ENCODE measurements at regions not wholly inside any gene's neighbourhood (a gene's known extent, or its start where the extent isn't known, plus 50 kb on each side); places are given as distances from the start of the nearest gene placed in this dataset.

DNA sequence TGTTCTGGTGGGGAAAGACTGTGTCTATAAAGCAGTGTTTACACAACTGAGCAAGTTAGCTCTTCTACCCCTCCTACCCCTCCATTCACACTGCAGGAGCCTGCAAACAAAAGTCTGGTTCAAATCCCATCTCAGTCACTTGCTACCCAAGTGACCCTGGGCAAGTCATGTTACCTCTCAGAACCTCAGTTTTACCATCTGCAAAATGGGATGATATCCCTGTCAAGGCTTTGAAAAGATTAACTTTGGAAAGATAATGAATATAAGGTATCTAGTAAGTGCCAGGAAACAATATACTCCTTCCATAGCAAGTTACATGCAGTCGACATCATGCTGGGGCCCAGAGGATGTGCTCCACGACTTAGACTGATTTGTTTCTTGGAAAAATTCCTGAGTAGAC lies 161.5 kb downstream of the SEC61B start:
- Histone ChIP-seq H2BK20ac (ENCODE audit: low read depth, low read length, poor library complexity, severe bottlenecking) (no peak overlapping the region), H2BK12ac (ENCODE audit: insufficient read length, low read depth, low read length) (no peak overlapping the region), H4K5ac (ENCODE audit: insufficient read length, low read depth, low read length) (no peak overlapping the region), H2BK120ac (ENCODE audit: low read depth, low read length, poor library complexity, severe bottlenecking) (no peak overlapping the region), H2BK15ac (ENCODE audit: low read depth, low read length) (no peak overlapping the region), H3K18ac (ENCODE audit: insufficient read length, low read depth, low read length) (no peak overlapping the region), H3K9ac (ENCODE audit: extremely low read depth, insufficient read length, low read length) (no peak overlapping the region), H3K79me1 (ENCODE audit: insufficient read depth, low read depth, low read length, poor library complexity, severe bottlenecking) (no peaks in the 10 kb centered on the region), H3K56ac (ENCODE audit: insufficient read length, low read depth, low read length) (no peak overlapping the region), H2AFZ (ENCODE audit: low read length) (no peak overlapping the region), H3K14ac (ENCODE audit: insufficient read depth, low read length) (no peak overlapping the region), H3K4ac (ENCODE audit: low read depth, low read length) (no peak overlapping the region), H2BK5ac (ENCODE audit: insufficient read length, low read length) (no peak overlapping the region), H3K27me3 (ENCODE audit: insufficient read depth, low read length) (no peaks in the 10 kb centered on the region), H3K4me2 (ENCODE audit: insufficient read depth, insufficient read length, low read length) (no peak overlapping the region), H3K79me2 (ENCODE audit: insufficient read depth, low read length) (no peaks in the 10 kb centered on the region), H4K91ac (ENCODE audit: insufficient read length, low read depth, low read length) (no peak overlapping the region), H2AK5ac (ENCODE audit: insufficient read length, low read length) (no peak overlapping the region), H3K23me2 (ENCODE audit: insufficient read length, low read depth, low read length, poor library complexity, severe bottlenecking) (no peaks in the 10 kb centered on the region), H4K20me1 (ENCODE audit: control insufficient read depth, insufficient read depth, insufficient read length) (no peaks in the 10 kb centered on the region), H3K23ac (ENCODE audit: insufficient read length, low read depth, low read length) (no peak overlapping the region), H3K4me1 (ENCODE audit: insufficient read depth, low read length) (no peaks in the 10 kb centered on the region; the same call in 1 of the 2 replicates), H4K8ac (replicated peaks; ENCODE audit: insufficient read length, low read depth, low read length) (no peak overlapping the region), H3K9me3 (ENCODE audit: control insufficient read depth, low read depth, low read length) (no peaks in the 10 kb centered on the region), H3T11ph (ENCODE audit: low read length) (no peak overlapping the region), H3K27ac (ENCODE audit: insufficient read length, low read depth, low read length) (no peak overlapping the region)
- WGBS (ENCODE audit: extremely low coverage, insufficient read length, low lambda C conversion rate): no CpG with 5 or more reads among the region's 2 CpGs
- no peaks in the 10 kb centered on the region for H3K36me3 Mint-ChIP-seq (ENCODE audit: insufficient read depth in 1 of 3, low read depth in 3 of 3)
- peaks cover 6 to 8% of the 10 kb centered on the region in 2 experiments for H3K4me1 Mint-ChIP-seq
- no peaks in the 10 kb centered on the region for H3K27me3 Mint-ChIP-seq (ENCODE audit: low read depth)
- no peak overlapping the region for H3K4me3 Mint-ChIP-seq
- no peak for DNase-seq
- TF ChIP-seq CTCF (conservative IDR thresholded peaks at IDR 0.05): no peak
- H3K9me3 Mint-ChIP-seq: no peaks in the 10 kb centered on the region; a peak in 1 of 5 replicates
- H3K27ac Mint-ChIP-seq: no peak overlapping the region
